Upper lobe of left lung (tissue), 6 donors: ENCODE measurements at regions not wholly inside any gene's neighbourhood (a gene's known extent, or its start where the extent isn't known, plus 50 kb on each side); places are given as distances from the start of the nearest gene placed in this dataset.

ENCODE experiments used
- ATAC-seq, 2 donors: fragments of 200-7000 bp; cut with Tn5 transposase; one replicate each; pipeline ENCODE4 v1.9.1; 2022; ENCODE audit warnings: mild to moderate bottlenecking in 2 of 2, moderate library complexity in 2 of 2; ENCODE audit not compliant: low FRiP score in 2 of 2
- DNase-seq, 2 donors: peaks; one replicate each; pipeline ENCODE4 v3.0.0-alpha.2; 2019 to 2020
- H3K27ac ChIP-seq, 4 donors: fragments of 200-600 bp; sonication (generic); one replicate each; pipeline ENCODE4 v1.5.1; 2016 to 2019
- H3K27me3 ChIP-seq, 4 donors: fragments of 200-600 bp; sonication (generic); one replicate each; pipeline ENCODE4 v1.5.1; 2017 to 2019
- H3K36me3 ChIP-seq, 4 donors: fragments of 200-600 bp; sonication (generic); one replicate each; pipeline ENCODE4 v1.5.1; 2016 to 2019
- H3K4me1 ChIP-seq, 4 donors: fragments of 200-600 bp; sonication (generic); one replicate each; pipeline ENCODE4 v1.5.1; 2018 to 2019
- H3K4me3 ChIP-seq, 4 donors: fragments of 200-600 bp; sonication (generic); one replicate each; pipeline ENCODE4 v1.5.1; 2017 to 2019; ENCODE audit warnings: mild to moderate bottlenecking in 2 of 4, moderate library complexity in 1 of 4
- H3K9me3 ChIP-seq, 4 donors: fragments of 200-600 bp; sonication (generic); one replicate each; pipeline ENCODE4 v1.5.1; 2018 to 2019
- EP300 ChIP-seq, 4 donors: sonication (generic); formaldehyde crosslinking; IDR thresholded peaks; one replicate each; pipeline ENCODE4 v1.5.1; 2017; ENCODE audit warnings: antibody characterized with exemption in 4 of 4, control low read depth in 2 of 4
- POLR2A ChIP-seq, 4 donors: fragments of 450-650 bp; IDR thresholded peaks; one replicate each; pipeline ENCODE4 v1.5.1; 2016 to 2017; ENCODE audit warnings: antibody characterized with exemption in 4 of 4, mild to moderate bottlenecking in 2 of 4
- POLR2AphosphoS5 ChIP-seq, 2 donors: sonication (generic); formaldehyde crosslinking; IDR thresholded peaks; one replicate each; pipeline ENCODE4 v1.5.1; 2017; ENCODE audit warnings: antibody characterized with exemption in 2 of 2
- WGBS, 2 donors: methylation state at CpG; one replicate each; pipeline ENCODE4 v1.1.5; 2017 to 2018; 5-methylcytosine and 5-hydroxymethylcytosine counted together
- TF ChIP-seq, protein P1 (sequence below), 6 experiments: fragments of 450-650 bp in 4 of 6; fragments of 200-600 bp in 2 of 6; sonication (generic) in 2 of 6; IDR thresholded peaks; one replicate each; pipeline ENCODE4 v1.5.1; 2016 to 2019; ENCODE audit warnings: antibody characterized with exemption in 6 of 6
- donor health status: DM: no; HTN: no; CAD: no; lungs with moderate emphysema.
- donor health status: DM: no; HTN: yes; CAD: no; lungs with severe emphysema.

DNA sequence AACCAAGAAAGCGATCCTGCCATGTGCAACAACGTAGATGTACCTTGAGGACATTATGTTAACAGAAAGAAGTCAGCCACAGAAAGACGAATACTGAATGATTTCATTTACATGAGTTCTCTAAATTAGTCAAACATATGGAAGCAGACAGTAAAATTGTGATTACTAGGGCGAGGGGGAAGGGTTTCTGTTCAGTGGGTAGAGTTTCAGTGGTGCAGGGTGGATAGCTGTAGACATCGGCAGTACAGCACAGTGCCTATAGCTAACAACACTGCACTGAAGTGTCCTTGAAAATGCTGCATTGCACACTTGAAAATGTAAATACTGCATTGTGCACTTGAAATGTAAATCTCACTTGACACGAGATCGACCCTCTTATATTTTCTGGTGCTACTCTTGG, 275.3 kb downstream of the GALR1 start:
- no peak overlapping the region for H3K4me3 ChIP-seq
- TF ChIP-seq POLR2AphosphoS5 (IDR thresholded peaks at IDR 0.05) (no peak), EP300 (IDR thresholded peaks at IDR 0.05) (no peak), POLR2A (IDR thresholded peaks at IDR 0.05) (no peak)
- TF ChIP-seq, protein P1, sequence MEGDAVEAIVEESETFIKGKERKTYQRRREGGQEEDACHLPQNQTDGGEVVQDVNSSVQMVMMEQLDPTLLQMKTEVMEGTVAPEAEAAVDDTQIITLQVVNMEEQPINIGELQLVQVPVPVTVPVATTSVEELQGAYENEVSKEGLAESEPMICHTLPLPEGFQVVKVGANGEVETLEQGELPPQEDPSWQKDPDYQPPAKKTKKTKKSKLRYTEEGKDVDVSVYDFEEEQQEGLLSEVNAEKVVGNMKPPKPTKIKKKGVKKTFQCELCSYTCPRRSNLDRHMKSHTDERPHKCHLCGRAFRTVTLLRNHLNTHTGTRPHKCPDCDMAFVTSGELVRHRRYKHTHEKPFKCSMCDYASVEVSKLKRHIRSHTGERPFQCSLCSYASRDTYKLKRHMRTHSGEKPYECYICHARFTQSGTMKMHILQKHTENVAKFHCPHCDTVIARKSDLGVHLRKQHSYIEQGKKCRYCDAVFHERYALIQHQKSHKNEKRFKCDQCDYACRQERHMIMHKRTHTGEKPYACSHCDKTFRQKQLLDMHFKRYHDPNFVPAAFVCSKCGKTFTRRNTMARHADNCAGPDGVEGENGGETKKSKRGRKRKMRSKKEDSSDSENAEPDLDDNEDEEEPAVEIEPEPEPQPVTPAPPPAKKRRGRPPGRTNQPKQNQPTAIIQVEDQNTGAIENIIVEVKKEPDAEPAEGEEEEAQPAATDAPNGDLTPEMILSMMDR (IDR thresholded peaks at IDR 0.05): no peak
- H3K27ac ChIP-seq: no peak overlapping the region
- 73 to 80% methylated on average over 7 of the region's 7 CpGs for WGBS, 2 donors
- no peaks in the 10 kb centered on the region for H3K9me3 ChIP-seq
- no peaks in the 10 kb centered on the region for H3K4me1 ChIP-seq
- DNase-seq (no peak), ATAC-seq (no peak)
- no peaks in the 10 kb centered on the region for H3K36me3 ChIP-seq
- no peaks in the 10 kb centered on the region for H3K27me3 ChIP-seq

DNA sequence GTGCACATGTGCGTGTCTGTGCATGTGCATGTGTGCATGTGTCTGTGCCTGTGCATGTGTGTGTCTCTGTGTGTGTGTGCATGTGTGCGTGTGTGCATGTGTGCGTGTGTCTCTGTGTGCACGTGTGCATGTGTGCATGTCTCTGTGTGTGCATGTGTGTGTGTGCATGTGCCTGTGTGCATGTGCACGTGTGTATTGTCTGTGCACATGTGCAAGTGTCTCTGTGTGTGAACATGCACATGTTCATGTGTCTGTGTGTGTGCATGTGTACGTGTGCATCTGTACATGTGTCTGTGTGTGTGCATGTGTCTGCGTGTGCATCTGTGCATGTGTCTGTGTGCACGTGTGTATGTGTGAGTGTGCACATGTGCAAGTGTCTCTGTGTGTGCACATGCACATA, 277.3 kb downstream of the GALR1 start:
- ATAC-seq: no peak
- Histone ChIP-seq H3K4me1 (no peaks in the 10 kb centered on the region), H3K27ac (no peak overlapping the region), H3K9me3 (no peaks in the 10 kb centered on the region), H3K27me3 (no peaks in the 10 kb centered on the region), H3K4me3 (no peak overlapping the region), H3K36me3 (no peaks in the 10 kb centered on the region)
- 99% methylated on average over 8 of the region's 8 CpGs; no CpG with 5 or more reads in 1 of the 2 donors for WGBS, 2 donors
- DNase-seq: no peak
- TF ChIP-seq EP300 (IDR thresholded peaks at IDR 0.05) (no peak), POLR2A (IDR thresholded peaks at IDR 0.05) (no peak), POLR2AphosphoS5 (IDR thresholded peaks at IDR 0.05) (no peak)
- TF ChIP-seq, protein P1 (IDR thresholded peaks at IDR 0.05): no peak

DNA sequence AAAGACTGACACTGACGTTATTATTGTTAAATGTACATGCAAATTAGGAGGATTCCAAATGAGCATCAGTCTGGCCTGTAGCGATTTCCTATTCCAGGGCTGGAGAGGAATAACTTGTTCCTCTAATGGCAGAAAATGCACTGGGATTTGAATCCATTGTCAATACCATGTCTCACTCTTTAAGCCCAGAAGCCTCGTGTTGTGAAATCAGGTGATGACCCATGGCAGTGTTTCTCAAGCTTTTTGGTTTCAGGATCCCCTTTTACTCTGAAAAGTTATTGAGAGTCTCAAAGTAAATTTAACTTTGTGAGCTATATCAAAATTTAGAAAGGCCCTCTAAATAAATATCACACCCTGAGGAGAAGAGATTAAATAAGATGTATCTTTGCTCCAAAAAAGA, 279.2 kb downstream of the GALR1 start:
- WGBS, 2 donors: 58 to 59% methylated on average over 3 of the region's 3 CpGs
- no peak overlapping the region for H3K27ac ChIP-seq
- H3K27me3 ChIP-seq: no peaks in the 10 kb centered on the region
- H3K9me3 ChIP-seq: no peaks in the 10 kb centered on the region
- no peaks in the 10 kb centered on the region for H3K36me3 ChIP-seq
- TF ChIP-seq EP300 (IDR thresholded peaks at IDR 0.05) (no peak), POLR2AphosphoS5 (IDR thresholded peaks at IDR 0.05) (no peak)
- TF ChIP-seq, protein P1 (IDR thresholded peaks at IDR 0.05): no peak
- H3K4me1 ChIP-seq: no peaks in the 10 kb centered on the region
- no peak for ATAC-seq
- no peak overlapping the region for H3K4me3 ChIP-seq
- no peak for DNase-seq

DNA sequence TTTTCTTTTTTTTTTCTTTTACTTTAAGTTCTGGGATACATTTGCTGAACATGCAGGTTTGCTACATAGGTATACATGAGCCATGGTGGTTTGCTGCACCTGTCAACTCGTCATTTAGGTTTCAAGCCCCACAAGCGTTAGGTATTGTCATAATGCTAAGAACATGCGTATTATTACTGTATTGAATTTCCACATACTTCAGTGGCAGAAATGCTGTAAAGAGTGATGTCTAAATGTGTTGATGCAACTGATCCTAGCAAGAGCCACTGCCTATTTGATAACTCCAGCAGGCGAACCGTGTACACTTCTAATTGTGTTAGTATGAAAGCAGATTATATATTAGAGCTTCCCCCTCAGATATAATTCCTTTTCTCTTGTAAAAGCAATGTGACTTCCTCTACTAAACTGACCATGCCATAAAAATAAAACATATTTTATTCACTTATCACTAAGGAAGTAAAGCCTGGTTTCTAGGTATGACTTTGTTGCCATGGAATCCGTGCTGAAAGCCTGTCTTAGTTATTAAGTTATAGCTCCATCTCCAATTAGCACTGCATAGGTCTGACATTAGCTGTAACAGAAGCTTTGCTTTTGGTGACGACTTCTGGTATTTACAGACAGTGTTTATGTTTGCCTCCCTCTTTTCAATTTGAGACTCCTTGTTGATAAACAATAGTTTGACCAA, 280.0 kb downstream of the GALR1 start:
- Histone ChIP-seq H3K4me1 (no peaks in the 10 kb centered on the region), H3K27me3 (no peaks in the 10 kb centered on the region), H3K27ac (no peak overlapping the region), H3K9me3 (no peaks in the 10 kb centered on the region), H3K36me3 (no peaks in the 10 kb centered on the region), H3K4me3 (no peak overlapping the region)
- DNase-seq (no peak), ATAC-seq (no peak)
- WGBS, 2 donors: 82 to 85% methylated on average over 7 of the region's 7 CpGs
- TF ChIP-seq POLR2A (IDR thresholded peaks at IDR 0.05) (no peak), EP300 (IDR thresholded peaks at IDR 0.05) (no peak), POLR2AphosphoS5 (IDR thresholded peaks at IDR 0.05) (no peak)
- TF ChIP-seq, protein P1 (IDR thresholded peaks at IDR 0.05): no peak

DNA sequence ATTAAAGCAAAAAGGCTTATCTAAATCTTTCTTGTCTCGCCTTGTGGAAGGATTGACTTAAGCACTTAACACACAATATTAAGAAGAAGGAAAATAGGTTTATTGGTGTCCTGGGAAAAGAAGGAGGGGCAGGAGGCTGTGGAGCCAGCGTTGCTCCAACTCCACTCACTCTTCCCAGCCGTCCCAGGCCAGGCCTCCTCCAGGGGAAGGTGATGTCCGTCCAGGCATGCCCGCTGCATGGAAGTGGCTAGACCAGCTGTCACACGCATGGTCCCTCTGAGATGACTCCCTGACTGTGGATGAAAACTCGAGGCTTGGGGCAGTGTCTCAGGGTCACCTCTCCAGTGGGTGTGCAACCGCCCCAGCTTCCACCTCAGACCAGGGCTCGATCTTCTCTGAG, 281.1 kb downstream of the GALR1 start:
- DNase-seq (no peak), ATAC-seq (no peak)
- TF ChIP-seq POLR2A (IDR thresholded peaks at IDR 0.05) (no peak), POLR2AphosphoS5 (IDR thresholded peaks at IDR 0.05) (no peak)
- TF ChIP-seq, protein P1 (IDR thresholded peaks at IDR 0.05): no peak
- Histone ChIP-seq H3K27ac (no peak overlapping the region), H3K27me3 (no peaks in the 10 kb centered on the region), H3K4me3 (no peak overlapping the region), H3K36me3 (no peaks in the 10 kb centered on the region), H3K4me1 (no peaks in the 10 kb centered on the region), H3K9me3 (no peaks in the 10 kb centered on the region)
- 83 to 86% methylated on average over 9 of the region's 9 CpGs for WGBS, 2 donors
